Astrocyte of the spinal cord (primary cell): ENCODE measurements at regions not wholly inside any gene's neighbourhood (a gene's known extent, or its start where the extent isn't known, plus 50 kb on each side); places are given as distances from the start of the nearest gene placed in this dataset.
A peak's percentile ranks its signal among the peaks of the same experiment; 100 is the strongest.

Experiments used
- DNase-seq: peaks from one replicate; pipeline ENCODE4 v3.0.0; 2011; ENCODE audit warnings: low read depth, low spot score
- H3K4me3 ChIP-seq: 2 replicates; pipeline ENCODE4 v1.5.1; 2011; ENCODE audit warnings: low read depth, mild to moderate bottlenecking, low read length, moderate library complexity
- in situ Hi-C: cut with HindIII; loops from 2 replicates; pipeline ENCODE4 v1.10.0; 2017; ENCODE audit warnings: low sequenced_read_pairs
- TF ChIP-seq, protein P1 (sequence below): IDR thresholded peaks from 2 replicates; pipeline ENCODE4 v1.5.1; 2012; ENCODE audit warnings: low read depth, mild to moderate bottlenecking, low read length, inconsistent platforms

DNA sequence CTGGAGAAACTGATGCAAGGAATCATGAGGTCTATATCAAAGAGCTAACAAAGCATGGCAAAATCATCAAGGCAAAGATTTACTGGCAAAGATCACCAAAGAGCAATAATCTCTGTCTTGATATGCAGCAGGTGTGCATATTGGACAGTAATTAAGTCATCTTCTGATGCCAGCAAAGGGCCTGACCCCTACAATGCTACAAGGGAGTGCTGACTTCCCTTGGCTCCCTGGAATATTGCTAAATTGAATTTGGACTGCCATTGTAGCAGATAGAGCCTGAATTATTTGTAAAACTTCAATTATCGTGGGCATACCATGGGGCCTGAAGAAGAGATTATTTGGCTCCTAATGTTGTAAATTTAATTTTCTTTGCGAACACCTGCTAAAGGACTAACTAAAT lies 307.9 kb upstream of the SYT1 start:
- DNase-seq, result no peak
- H3K4me3 ChIP-seq, result no peak overlapping the region
- TF ChIP-seq, protein P1, sequence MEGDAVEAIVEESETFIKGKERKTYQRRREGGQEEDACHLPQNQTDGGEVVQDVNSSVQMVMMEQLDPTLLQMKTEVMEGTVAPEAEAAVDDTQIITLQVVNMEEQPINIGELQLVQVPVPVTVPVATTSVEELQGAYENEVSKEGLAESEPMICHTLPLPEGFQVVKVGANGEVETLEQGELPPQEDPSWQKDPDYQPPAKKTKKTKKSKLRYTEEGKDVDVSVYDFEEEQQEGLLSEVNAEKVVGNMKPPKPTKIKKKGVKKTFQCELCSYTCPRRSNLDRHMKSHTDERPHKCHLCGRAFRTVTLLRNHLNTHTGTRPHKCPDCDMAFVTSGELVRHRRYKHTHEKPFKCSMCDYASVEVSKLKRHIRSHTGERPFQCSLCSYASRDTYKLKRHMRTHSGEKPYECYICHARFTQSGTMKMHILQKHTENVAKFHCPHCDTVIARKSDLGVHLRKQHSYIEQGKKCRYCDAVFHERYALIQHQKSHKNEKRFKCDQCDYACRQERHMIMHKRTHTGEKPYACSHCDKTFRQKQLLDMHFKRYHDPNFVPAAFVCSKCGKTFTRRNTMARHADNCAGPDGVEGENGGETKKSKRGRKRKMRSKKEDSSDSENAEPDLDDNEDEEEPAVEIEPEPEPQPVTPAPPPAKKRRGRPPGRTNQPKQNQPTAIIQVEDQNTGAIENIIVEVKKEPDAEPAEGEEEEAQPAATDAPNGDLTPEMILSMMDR, result no peak
- in situ Hi-C loops, result no loop called here

DNA sequence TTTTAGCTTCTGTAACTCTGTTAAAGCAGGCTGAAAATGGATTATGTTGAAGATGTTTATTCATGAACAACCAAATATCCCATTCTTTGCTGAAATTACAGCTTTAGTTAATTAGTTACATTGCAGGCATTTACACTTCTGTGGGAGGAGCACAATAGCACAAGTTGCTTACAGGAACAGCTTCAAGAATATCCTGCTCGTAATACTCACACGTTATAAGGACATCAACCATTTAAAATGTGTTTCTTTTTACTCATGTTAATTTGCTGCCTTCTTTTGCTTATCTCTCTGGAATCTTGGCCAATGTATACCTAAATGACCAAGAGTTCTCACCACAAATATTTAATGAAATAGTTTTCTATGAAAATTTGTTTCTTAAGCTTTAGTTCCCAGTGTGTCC lies 305.2 kb upstream of the SYT1 start:
- in situ Hi-C loops, result no loop called here
- DNase-seq, result peak; percentile 23
- TF ChIP-seq, protein P1, result no peak
- H3K4me3 ChIP-seq, result no peak overlapping the region

DNA sequence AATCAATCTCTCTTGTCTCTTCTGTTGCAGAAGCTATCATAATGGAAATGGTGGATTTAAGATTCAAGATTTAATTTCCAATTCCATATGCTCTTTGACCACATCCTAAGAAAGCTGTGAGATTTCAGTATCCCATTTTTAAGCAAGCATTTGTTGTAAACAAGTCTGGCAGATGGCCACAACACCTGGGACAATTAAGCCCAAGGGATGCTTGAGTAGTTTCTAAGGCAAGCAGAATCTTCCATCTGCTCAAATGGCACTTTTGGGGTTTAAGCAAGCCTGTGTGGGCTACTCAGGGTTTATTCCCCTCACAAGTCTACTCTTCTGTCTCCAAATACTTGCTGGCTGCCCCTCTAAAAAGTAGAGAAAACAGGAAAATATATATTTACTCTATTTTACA lies 304.7 kb upstream of the SYT1 start:
- TF ChIP-seq, protein P1, result no peak
- no peak overlapping the region for H3K4me3 ChIP-seq
- in situ Hi-C loops, result no loop called here
- no peak for DNase-seq

DNA sequence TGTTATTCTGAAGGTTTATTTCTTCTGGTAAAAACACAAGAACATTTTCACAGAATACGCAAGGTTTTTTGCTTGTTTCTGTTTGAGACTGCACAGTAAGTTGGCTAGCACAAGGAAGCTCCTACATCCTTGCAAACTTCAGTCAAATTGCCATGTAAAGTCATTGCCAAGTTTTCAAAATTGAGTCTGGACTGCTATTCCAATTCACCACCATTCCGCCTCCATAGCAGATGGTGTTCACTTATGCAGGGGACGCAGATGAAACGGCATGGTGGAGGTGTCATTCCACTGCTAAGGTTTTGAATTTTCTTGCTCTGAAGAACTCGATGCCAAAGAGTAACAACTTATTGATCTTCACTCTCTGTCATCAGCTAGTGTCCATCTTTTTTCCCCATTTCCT lies 303.9 kb upstream of the SYT1 start:
- no peak overlapping the region for H3K4me3 ChIP-seq
- no peak for DNase-seq
- in situ Hi-C loops, result no loop called here
- TF ChIP-seq, protein P1, result no peak

DNA sequence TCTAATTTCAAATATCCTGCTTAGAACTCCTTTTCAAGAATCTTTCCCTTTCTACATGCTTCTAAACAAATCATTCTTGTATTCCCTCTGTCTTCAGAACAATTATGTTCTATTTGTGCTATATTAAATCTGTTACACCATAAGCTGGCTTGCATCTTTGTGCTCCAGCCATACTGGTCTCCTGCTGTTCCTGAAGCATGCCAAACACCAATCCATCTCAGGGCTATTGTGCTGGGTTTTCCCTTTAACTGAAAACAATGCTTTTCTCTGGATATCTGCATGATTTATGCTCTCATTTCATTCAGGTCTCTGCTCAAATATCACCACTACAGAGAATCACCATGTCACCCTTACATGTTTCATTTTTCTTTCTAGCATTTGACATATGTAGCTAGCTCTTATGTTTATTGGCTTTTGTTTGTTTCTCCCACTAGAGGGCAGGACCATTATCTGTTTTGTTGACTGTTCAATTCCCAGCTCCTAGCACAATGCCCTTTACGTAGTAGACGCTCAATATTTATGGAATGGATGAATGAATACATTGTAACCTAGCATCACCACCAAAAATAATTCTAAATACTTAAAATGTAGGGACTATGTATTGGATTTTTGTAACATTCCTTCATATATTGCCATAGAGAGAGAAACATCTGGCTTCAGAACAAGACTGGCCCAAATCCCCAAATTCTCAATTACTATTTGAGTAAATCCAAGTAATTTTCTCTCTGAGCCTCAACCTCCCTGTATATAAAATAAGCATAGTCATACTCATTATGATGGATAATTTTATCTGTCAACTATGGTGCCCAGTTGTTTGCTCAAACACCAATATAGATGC lies 302.0 kb upstream of the SYT1 start:
- H3K4me3 ChIP-seq, result no peak overlapping the region
- peak; percentile 17 for DNase-seq
- TF ChIP-seq, protein P1, result peak; percentile 45
- in situ Hi-C loops, result no loop called here

DNA sequence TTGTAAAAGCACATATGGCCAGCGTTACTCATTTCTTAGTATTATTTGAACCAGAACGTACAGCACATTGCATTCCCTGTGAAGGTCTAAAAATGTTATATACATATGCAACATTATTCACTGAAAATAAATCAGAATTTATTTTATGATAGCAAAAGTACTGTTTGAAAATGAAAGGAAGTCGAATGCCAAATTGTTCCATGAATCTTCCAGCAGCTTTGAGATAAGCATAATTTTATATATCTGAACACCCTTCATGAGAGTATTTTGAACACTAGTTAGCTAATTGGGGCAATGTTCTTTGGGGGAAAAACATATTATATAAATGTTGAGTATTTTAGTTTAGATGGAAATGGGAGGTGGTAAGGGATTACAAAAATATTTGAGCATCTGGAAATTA lies 300.7 kb upstream of the SYT1 start:
- H3K4me3 ChIP-seq, result no peak overlapping the region
- TF ChIP-seq, protein P1, result no peak
- in situ Hi-C loops, result no loop called here
- no peak for DNase-seq

DNA sequence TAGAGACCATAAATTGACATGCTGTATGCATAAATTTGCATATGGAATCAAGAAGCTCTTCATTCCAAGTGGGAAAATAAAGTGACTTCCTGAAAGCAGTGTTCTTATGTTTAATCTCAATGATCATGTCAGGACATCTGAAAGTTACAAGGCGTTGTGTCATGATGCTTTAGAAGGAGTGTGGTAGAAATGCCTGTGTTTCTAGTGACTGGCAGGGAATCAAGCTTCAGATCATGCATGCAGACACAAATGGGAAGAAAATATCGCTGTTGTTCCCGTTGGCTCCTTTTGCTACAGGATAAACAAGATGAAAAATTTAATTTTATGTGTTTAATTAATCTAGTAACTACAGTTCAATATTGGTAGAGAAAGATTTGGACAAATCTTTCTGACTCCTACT lies 298.1 kb upstream of the SYT1 start:
- in situ Hi-C loops, result no loop called here
- TF ChIP-seq, protein P1, result no peak
- DNase-seq, result no peak
- H3K4me3 ChIP-seq, result no peak overlapping the region
